ENCODE measurements at regions not wholly inside any gene's neighbourhood (a gene's known extent, or its start where the extent isn't known, plus 50 kb on each side); places are given as distances from the start of the nearest gene placed in this dataset.

- DNase-seq (ENCODE audit: low spot score), result no peak
Observed at GRCh38 chr6:16974704-16975359, 127.0 kb upstream of the STMND1 start.

- DNase-seq (ENCODE audit: low spot score), result no peak
Observed at GRCh38 chr6:16974387-16974673, 127.5 kb upstream of the STMND1 start.

- no peak for DNase-seq (ENCODE audit: low spot score)
Observed at GRCh38 chr6:16973545-16974386, 128.1 kb upstream of the STMND1 start.

- DNase-seq (ENCODE audit: low spot score), result no peak
Observed at GRCh38 chr6:16973051-16973450, 128.8 kb upstream of the STMND1 start.

GRCh38 chr6:16972535-16972934 lies 129.3 kb upstream of the STMND1 start:
- DNase-seq (ENCODE audit: low spot score), result no peak

GRCh38 chr6:16969699-16970655 lies 131.9 kb upstream of the STMND1 start:
- no peak for DNase-seq (ENCODE audit: low spot score)

GRCh38 chr6:16968101-16968500 lies 133.7 kb upstream of the STMND1 start:
- no peak for DNase-seq (ENCODE audit: low spot score)

- no peak for DNase-seq (ENCODE audit: low spot score)
Observed at GRCh38 chr6:16967470-16967817, 134.4 kb upstream of the STMND1 start.

GRCh38 chr6:16966791-16967469 lies 134.9 kb upstream of the STMND1 start:
- no peak for DNase-seq (ENCODE audit: low spot score)

GRCh38 chr6:16965689-16966088 lies 136.2 kb upstream of the STMND1 start:
- no peak for DNase-seq (ENCODE audit: low spot score)

- DNase-seq (ENCODE audit: low spot score), result peak; percentile 82
Observed at GRCh38 chr6:16964553-16965499, 137.0 kb upstream of the STMND1 start.

- DNase-seq (ENCODE audit: low spot score), result no peak
Observed at GRCh38 chr6:16961577-16961976, 140.3 kb upstream of the STMND1 start.

GRCh38 chr6:16959789-16960188 lies 142.1 kb upstream of the STMND1 start:
- no peak for DNase-seq (ENCODE audit: low spot score)

- no peak for DNase-seq (ENCODE audit: low spot score)
Observed at GRCh38 chr6:16956361-16956760, 145.5 kb upstream of the STMND1 start.

GRCh38 chr6:16955899-16956298 lies 146.0 kb upstream of the STMND1 start:
- no peak for DNase-seq (ENCODE audit: low spot score)

- no peak for DNase-seq (ENCODE audit: low spot score)
Observed at GRCh38 chr6:16953905-16954304, 147.9 kb upstream of the STMND1 start.

GRCh38 chr6:16953446-16953845 lies 148.4 kb upstream of the STMND1 start:
- DNase-seq (ENCODE audit: low spot score), result no peak

- DNase-seq (ENCODE audit: low spot score), result no peak
Observed at GRCh38 chr6:16950825-16951495, 150.9 kb upstream of the STMND1 start.

- DNase-seq (ENCODE audit: low spot score), result no peak
Observed at GRCh38 chr6:16950302-16950701, 151.5 kb upstream of the STMND1 start.

GRCh38 chr6:16949716-16950115 lies 152.1 kb upstream of the STMND1 start:
- no peak for DNase-seq (ENCODE audit: low spot score)

All from ureter (tissue), 1 donor.